Esophagus squamous epithelium (tissue), 5 donors: ENCODE measurements at regions not wholly inside any gene's neighbourhood (a gene's known extent, or its start where the extent isn't known, plus 50 kb on each side); places are given as distances from the start of the nearest gene placed in this dataset.

ENCODE experiments used
- DNase-seq: peaks from one replicate; lab custom pipeline; 2025; lab: John Stamatoyannopoulos, UW
- H3K27ac ChIP-seq, 4 donors: fragments of 200-600 bp; sonication (generic); one replicate each; pipeline ENCODE4 v1.5.1; 2016 to 2019; ENCODE audit warnings: mild to moderate bottlenecking in 1 of 4
- H3K27me3 ChIP-seq, 4 donors: fragments of 200-600 bp; sonication (generic); 1 replicate in 3 of 4; 2 replicates in 1 of 4; pipeline versions ENCODE4 v1.5.1 to v1.6.0; 2017 to 2021; ENCODE audit warnings: antibody characterized with exemption in 1 of 4
- H3K36me3 ChIP-seq, 3 donors: fragments of 200-600 bp; sonication (generic); one replicate each; pipeline ENCODE4 v1.5.1; 2016 to 2019
- H3K4me1 ChIP-seq, 3 donors: fragments of 200-600 bp; sonication (generic); one replicate each; pipeline ENCODE4 v1.5.1; 2017 to 2019
- H3K4me3 ChIP-seq, 4 donors: fragments of 200-600 bp; sonication (generic); 1 replicate in 3 of 4; 2 replicates in 1 of 4; pipeline ENCODE4 v1.5.1; 2016 to 2019; ENCODE audit warnings: mild to moderate bottlenecking in 2 of 4, moderate library complexity in 1 of 4
- H3K9me3 ChIP-seq, 3 donors: fragments of 200-600 bp; sonication (generic); one replicate each; pipeline ENCODE4 v1.5.1; 2016 to 2019
- POLR2A ChIP-seq, 4 donors: fragments of 450-650 bp; IDR thresholded peaks; one replicate each; pipeline ENCODE4 v1.6.1; 2017; ENCODE audit warnings: antibody characterized with exemption in 4 of 4, mild to moderate bottlenecking in 4 of 4, moderate library complexity in 3 of 4
- WGBS, 2 donors: methylation state at CpG; one replicate each; pipeline ENCODE4 v1.1.5; 2018; 5-methylcytosine and 5-hydroxymethylcytosine counted together
- intact Hi-C: fragments of 100-400 bp; cut with DNase I; formaldehyde crosslinking; loops from one replicate; pipeline ENCODE4 v1.15.0; 2022
- TF ChIP-seq, protein P1 (sequence below), 6 experiments: fragments of 450-650 bp in 4 of 6; fragments of 200-600 bp in 2 of 6; sonication (generic) in 2 of 6; IDR thresholded peaks; one replicate each; pipeline ENCODE4 v1.5.1; 2016 to 2019; ENCODE audit warnings: antibody characterized with exemption in 6 of 6, mild to moderate bottlenecking in 4 of 6, moderate library complexity in 4 of 6
- donor health status: DM: yes; HTN: yes; CAD: no.

- Histone ChIP-seq H3K4me3 (no peak overlapping the region), H3K4me1 (peaks cover 0 to 15% (median 0%) of the 10 kb centered on the region in 3 donors), H3K36me3 (no peaks in the 10 kb centered on the region), H3K9me3 (no peaks in the 10 kb centered on the region), H3K27me3 (no peaks in the 10 kb centered on the region), H3K27ac (no peak overlapping the region)
- intact Hi-C loops: no loop called here
- no peak for DNase-seq
- no peak for TF ChIP-seq POLR2A (IDR thresholded peaks at IDR 0.05)
- TF ChIP-seq, protein P1, sequence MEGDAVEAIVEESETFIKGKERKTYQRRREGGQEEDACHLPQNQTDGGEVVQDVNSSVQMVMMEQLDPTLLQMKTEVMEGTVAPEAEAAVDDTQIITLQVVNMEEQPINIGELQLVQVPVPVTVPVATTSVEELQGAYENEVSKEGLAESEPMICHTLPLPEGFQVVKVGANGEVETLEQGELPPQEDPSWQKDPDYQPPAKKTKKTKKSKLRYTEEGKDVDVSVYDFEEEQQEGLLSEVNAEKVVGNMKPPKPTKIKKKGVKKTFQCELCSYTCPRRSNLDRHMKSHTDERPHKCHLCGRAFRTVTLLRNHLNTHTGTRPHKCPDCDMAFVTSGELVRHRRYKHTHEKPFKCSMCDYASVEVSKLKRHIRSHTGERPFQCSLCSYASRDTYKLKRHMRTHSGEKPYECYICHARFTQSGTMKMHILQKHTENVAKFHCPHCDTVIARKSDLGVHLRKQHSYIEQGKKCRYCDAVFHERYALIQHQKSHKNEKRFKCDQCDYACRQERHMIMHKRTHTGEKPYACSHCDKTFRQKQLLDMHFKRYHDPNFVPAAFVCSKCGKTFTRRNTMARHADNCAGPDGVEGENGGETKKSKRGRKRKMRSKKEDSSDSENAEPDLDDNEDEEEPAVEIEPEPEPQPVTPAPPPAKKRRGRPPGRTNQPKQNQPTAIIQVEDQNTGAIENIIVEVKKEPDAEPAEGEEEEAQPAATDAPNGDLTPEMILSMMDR (IDR thresholded peaks at IDR 0.05): no peak
- 83 to 93% methylated on average over 6 of the region's 6 CpGs for WGBS, 2 donors
These were observed 61.3 kb upstream of the KCNE2 start for GRCh38 chr21:34302521-34302920.

GRCh38 chr21:34305605-34306604 lies 57.9 kb upstream of the KCNE2 start:
- no peak for DNase-seq
- no peak for TF ChIP-seq POLR2A (IDR thresholded peaks at IDR 0.05)
- TF ChIP-seq, protein P1 (IDR thresholded peaks at IDR 0.05): no peak
- WGBS, 2 donors: 72 to 76% methylated on average over 14 of the region's 14 CpGs
- intact Hi-C loops: no loop called here
- Histone ChIP-seq H3K27ac (peak overlapping the region in 1 of 4 donors; percentile 26), H3K4me3 (no peak overlapping the region), H3K9me3 (no peaks in the 10 kb centered on the region), H3K36me3 (no peaks in the 10 kb centered on the region), H3K27me3 (no peaks in the 10 kb centered on the region), H3K4me1 (peaks cover 0 to 27% (median 0%) of the 10 kb centered on the region in 3 donors)

- Histone ChIP-seq H3K27ac (peak overlapping the region in 2 of 4 donors; percentile 38 to 67), H3K36me3 (no peaks in the 10 kb centered on the region), H3K4me3 (no peak overlapping the region), H3K27me3 (no peaks in the 10 kb centered on the region), H3K9me3 (no peaks in the 10 kb centered on the region), H3K4me1 (peaks cover 0 to 33% (median 0%) of the 10 kb centered on the region in 3 donors)
- TF ChIP-seq, protein P1 (IDR thresholded peaks at IDR 0.05): no peak
- TF ChIP-seq POLR2A (IDR thresholded peaks at IDR 0.05): no peak
- DNase-seq: no peak
- intact Hi-C loops: no loop called here
- 53 to 70% methylated on average over 3 to 4 of the region's 5 CpGs for WGBS, 2 donors
These were observed 55.7 kb upstream of the KCNE2 start for GRCh38 chr21:34307991-34308532.

- no peaks in the 10 kb centered on the region for H3K9me3 ChIP-seq
- peaks cover 0 to 3% (median 0%) of the 10 kb centered on the region in 4 donors for H3K27me3 ChIP-seq
- peaks cover 0 to 25% (median 0%) of the 10 kb centered on the region in 3 donors for H3K4me1 ChIP-seq
- intact Hi-C loops: no loop called here
- peak overlapping the region in 2 of 4 donors; percentile 57 to 69 for H3K27ac ChIP-seq
- DNase-seq: no peak
- 84 to 85% methylated on average over 12 of the region's 12 CpGs for WGBS, 2 donors
- no peak overlapping the region for H3K4me3 ChIP-seq
- no peaks in the 10 kb centered on the region for H3K36me3 ChIP-seq
- TF ChIP-seq, protein P1 (IDR thresholded peaks at IDR 0.05): no peak
- TF ChIP-seq POLR2A (IDR thresholded peaks at IDR 0.05): no peak
These were observed 52.1 kb upstream of the KCNE2 start for GRCh38 chr21:34311561-34312330.
